ENCODE measurements at regions not wholly inside any gene's neighbourhood (a gene's known extent, or its start where the extent isn't known, plus 50 kb on each side); places are given as distances from the start of the nearest gene placed in this dataset.

DNA sequence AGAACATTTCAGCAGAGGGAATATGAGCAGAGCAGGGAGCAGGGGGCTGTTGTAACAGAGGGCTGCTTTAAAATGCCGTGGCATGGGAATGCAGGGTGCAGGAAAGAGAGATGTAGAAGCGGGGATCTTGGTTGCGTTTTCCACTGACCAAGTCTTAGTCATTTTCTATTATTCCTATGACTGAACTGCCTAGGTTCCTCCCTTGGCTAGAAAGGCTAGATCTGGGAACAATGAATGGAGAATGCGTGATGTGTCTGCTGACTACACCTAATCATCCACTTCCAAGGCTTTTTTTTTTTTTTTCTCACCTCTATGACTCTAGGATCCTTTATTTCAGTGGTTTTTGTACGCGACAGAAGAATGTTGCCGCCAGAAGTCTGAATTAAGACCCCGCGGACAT, 607.4 kb upstream of the TBL1XR1 start:
- TF ChIP-seq CTCF (IDR thresholded peaks at IDR 0.05) = no peak
- no peak for TF ChIP-seq POLR2A (IDR thresholded peaks at IDR 0.05)

Measured in testis (tissue), 2 donors.